ENCODE measurements at regions not wholly inside any gene's neighbourhood (a gene's known extent, or its start where the extent isn't known, plus 50 kb on each side); places are given as distances from the start of the nearest gene placed in this dataset.

DNA sequence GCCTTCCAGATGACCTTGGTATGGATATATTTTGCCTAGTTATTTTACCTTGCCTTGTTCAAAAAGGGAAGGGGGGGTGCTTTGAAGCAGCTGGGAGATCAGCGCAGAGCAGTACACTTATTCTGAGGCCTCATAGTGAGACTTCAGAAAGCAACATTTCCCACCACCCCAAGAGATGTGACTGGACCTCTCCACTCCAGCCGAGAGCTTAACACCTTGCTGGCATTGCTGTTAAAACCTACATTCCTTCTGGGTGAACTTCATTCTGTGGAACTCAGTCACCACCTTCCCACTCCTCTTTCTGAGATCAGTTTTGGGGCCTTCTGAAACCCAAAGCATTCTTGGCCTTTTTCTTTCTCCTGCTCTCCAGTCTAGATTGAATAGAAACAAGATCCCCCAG, 148.7 kb downstream of the BARHL2 start:
- no peak for TF ChIP-seq CTCF (IDR thresholded peaks at IDR 0.05)
- TF ChIP-seq POLR2A (IDR thresholded peaks at IDR 0.05), result no peak

All from sigmoid colon (tissue), 3 donors.